Thoracic aorta (tissue), 2 donors: ENCODE measurements at regions not wholly inside any gene's neighbourhood (a gene's known extent, or its start where the extent isn't known, plus 50 kb on each side); places are given as distances from the start of the nearest gene placed in this dataset.

ENCODE experiments used
- ATAC-seq: fragments of 150-250 bp; one replicate; pipeline ENCODE4 v1.8.0; 2017; ENCODE audit warnings: low read depth; ENCODE audit not compliant: insufficient number of reproducible peaks, low FRiP score
- DNase-seq: peaks from one replicate; pipeline ENCODE4 v3.0.0-alpha.2; 2020; ENCODE audit warnings: low spot score
- H3K27ac ChIP-seq, 2 donors: fragments of 200-600 bp; sonication (generic); 1 replicate in 1 of 2; 2 replicates in 1 of 2; pipeline ENCODE4 v1.5.1; 2016; ENCODE audit warnings: mild to moderate bottlenecking in 2 of 2, moderate library complexity in 2 of 2
- H3K27me3 ChIP-seq: fragments of 200-600 bp; sonication (generic); replicated peaks from 2 replicates; pipeline ENCODE4 v1.6.0; 2016; ENCODE audit warnings: mild to moderate bottlenecking; ENCODE audit not compliant: insufficient read depth
- H3K36me3 ChIP-seq: fragments of 200-600 bp; sonication (generic); one replicate; pipeline ENCODE4 v1.5.1; 2016
- H3K4me1 ChIP-seq, 2 donors: fragments of 200-600 bp; sonication (generic); 1 replicate in 1 of 2; 2 replicates in 1 of 2; pipeline versions ENCODE4 v1.5.1 to v1.6.0; 2016; ENCODE audit warnings: low read depth in 2 of 2, mild to moderate bottlenecking in 1 of 2; ENCODE audit not compliant: control insufficient read depth in 1 of 2
- H3K4me3 ChIP-seq: fragments of 200-600 bp; sonication (generic); 2 replicates; pipeline ENCODE4 v1.5.1; 2016; ENCODE audit warnings: mild to moderate bottlenecking
- H3K9me3 ChIP-seq: fragments of 200-600 bp; sonication (generic); 2 replicates; pipeline ENCODE4 v1.5.1; 2016
- TF ChIP-seq, protein P1 (sequence below): fragments of 200-600 bp; sonication (generic); IDR thresholded peaks from one replicate; pipeline ENCODE4 v1.5.1; 2019; ENCODE audit warnings: antibody characterized with exemption

DNA sequence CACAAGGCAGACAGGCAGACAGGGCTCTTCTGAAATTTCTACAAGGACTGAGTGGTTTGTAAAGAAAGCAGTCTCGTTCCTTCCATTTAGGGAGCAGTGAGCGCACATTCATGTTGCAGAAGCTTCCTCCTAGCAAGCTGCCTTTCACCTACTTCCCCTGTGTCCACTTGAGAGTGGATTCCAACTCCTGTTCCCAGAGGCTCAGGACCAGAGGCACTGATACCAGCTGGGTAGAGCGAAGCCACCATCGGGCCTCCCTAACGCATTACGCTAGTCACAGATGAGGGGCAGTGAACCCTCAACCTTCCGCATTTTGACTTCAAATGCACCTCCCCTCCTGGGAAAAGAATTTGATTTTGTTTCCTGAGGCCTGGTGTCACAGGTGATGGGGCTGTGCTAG lies 215.8 kb downstream of the SIPA1L2 start:
- Histone ChIP-seq H3K4me1 (no peaks in the 10 kb centered on the region), H3K4me3 (no peak overlapping the region), H3K27me3 (no peaks in the 10 kb centered on the region), H3K9me3 (peaks cover 3% of the 10 kb centered on the region), H3K27ac (no peak overlapping the region), H3K36me3 (no peaks in the 10 kb centered on the region)
- TF ChIP-seq, protein P1, sequence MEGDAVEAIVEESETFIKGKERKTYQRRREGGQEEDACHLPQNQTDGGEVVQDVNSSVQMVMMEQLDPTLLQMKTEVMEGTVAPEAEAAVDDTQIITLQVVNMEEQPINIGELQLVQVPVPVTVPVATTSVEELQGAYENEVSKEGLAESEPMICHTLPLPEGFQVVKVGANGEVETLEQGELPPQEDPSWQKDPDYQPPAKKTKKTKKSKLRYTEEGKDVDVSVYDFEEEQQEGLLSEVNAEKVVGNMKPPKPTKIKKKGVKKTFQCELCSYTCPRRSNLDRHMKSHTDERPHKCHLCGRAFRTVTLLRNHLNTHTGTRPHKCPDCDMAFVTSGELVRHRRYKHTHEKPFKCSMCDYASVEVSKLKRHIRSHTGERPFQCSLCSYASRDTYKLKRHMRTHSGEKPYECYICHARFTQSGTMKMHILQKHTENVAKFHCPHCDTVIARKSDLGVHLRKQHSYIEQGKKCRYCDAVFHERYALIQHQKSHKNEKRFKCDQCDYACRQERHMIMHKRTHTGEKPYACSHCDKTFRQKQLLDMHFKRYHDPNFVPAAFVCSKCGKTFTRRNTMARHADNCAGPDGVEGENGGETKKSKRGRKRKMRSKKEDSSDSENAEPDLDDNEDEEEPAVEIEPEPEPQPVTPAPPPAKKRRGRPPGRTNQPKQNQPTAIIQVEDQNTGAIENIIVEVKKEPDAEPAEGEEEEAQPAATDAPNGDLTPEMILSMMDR, result no peak
- ATAC-seq, result no peak
- DNase-seq, result no peak

DNA sequence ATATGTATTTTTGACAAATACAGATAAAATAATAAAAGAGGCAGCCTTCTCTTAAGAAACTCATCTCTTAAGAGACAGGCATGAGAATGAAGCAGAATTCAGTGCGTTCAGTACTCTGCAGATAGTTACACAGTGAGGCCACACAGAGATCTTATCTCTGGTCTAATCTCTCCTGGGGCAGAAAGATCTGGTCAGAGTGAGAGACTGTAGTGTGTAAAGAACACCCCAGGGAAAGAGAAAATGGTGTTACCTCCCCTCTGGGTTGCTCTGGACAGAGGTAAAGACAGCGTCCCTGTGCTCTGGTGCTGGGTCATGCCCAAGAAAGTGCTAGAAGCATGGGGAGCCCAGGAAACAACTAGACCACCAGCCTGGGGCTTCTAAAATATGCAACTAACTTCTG lies 216.3 kb downstream of the SIPA1L2 start:
- H3K27ac ChIP-seq, result no peak overlapping the region
- peaks cover 3% of the 10 kb centered on the region for H3K9me3 ChIP-seq
- ATAC-seq (no peak), DNase-seq (no peak)
- H3K4me3 ChIP-seq, result no peak overlapping the region
- no peaks in the 10 kb centered on the region for H3K4me1 ChIP-seq
- H3K36me3 ChIP-seq, result no peaks in the 10 kb centered on the region
- TF ChIP-seq, protein P1, result no peak
- no peaks in the 10 kb centered on the region for H3K27me3 ChIP-seq

DNA sequence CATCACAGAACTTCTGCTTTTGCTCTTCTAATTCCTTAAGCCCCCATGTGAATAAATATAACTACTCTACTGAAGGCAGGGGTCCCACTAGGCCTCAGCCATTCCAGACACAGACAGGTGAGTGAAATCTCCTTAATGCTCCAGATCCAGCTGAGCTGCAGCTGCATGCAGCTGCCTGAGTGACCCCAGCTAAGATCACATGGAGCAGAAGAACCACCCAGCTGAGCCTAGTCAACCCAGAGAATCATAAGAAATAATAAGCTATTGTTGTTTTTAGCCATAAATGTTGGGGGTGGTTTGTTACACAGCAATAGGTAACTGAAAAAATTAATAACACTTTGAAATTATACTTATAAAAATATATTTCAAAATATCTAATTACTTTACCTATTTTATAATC lies 220.3 kb downstream of the SIPA1L2 start:
- no peak overlapping the region for H3K4me3 ChIP-seq
- H3K9me3 ChIP-seq, result peaks cover 3% of the 10 kb centered on the region
- TF ChIP-seq, protein P1, result no peak
- no peaks in the 10 kb centered on the region for H3K27me3 ChIP-seq
- H3K4me1 ChIP-seq, result no peaks in the 10 kb centered on the region
- no peaks in the 10 kb centered on the region for H3K36me3 ChIP-seq
- no peak for DNase-seq
- no peak for ATAC-seq
- H3K27ac ChIP-seq, result no peak overlapping the region

DNA sequence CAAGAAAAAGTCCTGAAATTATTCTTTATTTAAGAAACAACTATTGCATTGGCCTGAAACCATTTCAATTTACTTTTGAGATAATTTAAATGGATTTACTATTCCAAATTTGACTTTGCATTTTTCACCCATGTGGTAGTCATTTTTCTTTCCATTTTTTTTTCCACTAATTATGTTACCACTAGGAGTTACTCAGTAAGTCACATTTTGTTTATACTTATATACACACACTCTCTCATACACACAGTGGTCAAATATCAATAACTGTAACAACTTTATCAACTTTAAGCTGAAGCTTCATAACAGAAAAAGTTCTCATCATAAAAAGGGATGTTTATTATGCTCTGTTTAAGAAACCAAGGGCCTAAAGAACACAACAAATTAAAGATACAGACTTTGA lies 222.8 kb downstream of the SIPA1L2 start:
- DNase-seq (no peak), ATAC-seq (no peak)
- Histone ChIP-seq H3K4me1 (no peaks in the 10 kb centered on the region), H3K27ac (no peak overlapping the region), H3K36me3 (no peaks in the 10 kb centered on the region), H3K9me3 (peaks cover 3% of the 10 kb centered on the region), H3K27me3 (no peaks in the 10 kb centered on the region), H3K4me3 (no peak overlapping the region)
- TF ChIP-seq, protein P1, result no peak

DNA sequence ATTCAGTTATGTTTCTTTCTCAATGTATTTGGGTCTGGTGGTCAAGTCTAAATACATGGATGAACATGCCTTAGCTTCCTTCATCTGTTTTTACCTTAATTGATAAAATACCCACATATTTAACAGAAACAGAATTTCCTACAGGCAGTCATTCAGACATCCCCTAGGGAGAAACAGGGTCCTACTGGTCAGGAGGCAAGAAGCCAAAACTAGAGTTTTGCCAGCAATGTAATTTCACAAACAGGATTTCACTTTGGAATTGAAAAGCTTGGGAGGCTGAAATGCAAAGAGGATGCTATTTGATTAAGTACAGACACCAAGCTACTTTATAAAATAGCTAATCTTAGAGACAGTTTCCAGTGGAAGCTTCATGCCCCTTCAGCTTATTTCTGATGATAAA lies 224.2 kb downstream of the SIPA1L2 start:
- DNase-seq (no peak), ATAC-seq (no peak)
- Histone ChIP-seq H3K27me3 (no peaks in the 10 kb centered on the region), H3K9me3 (peaks cover 3% of the 10 kb centered on the region), H3K36me3 (peaks cover 4% of the 10 kb centered on the region), H3K4me3 (no peak overlapping the region), H3K4me1 (no peaks in the 10 kb centered on the region), H3K27ac (no peak overlapping the region)
- TF ChIP-seq, protein P1, result no peak
